Skeletal muscle cell (primary cell): ENCODE measurements at regions not wholly inside any gene's neighbourhood (a gene's known extent, or its start where the extent isn't known, plus 50 kb on each side); places are given as distances from the start of the nearest gene placed in this dataset.
A peak's percentile ranks its signal among the peaks of the same experiment; 100 is the strongest.
"Not testable (repeated sequence)": the region's sequence is repeated elsewhere in the genome, so short reads cannot be mapped to it uniquely, and the experiment has no call there.

Experiments used
- DNase-seq: peaks from one replicate; pipeline ENCODE4 v3.0.0-alpha.2; 2010; ENCODE audit warnings: low read depth
- H3K4me3 ChIP-seq: 2 replicates; pipeline ENCODE4 v1.5.1; 2011; ENCODE audit warnings: low read depth, mild to moderate bottlenecking, control low read depth, low read length, moderate library complexity

DNA sequence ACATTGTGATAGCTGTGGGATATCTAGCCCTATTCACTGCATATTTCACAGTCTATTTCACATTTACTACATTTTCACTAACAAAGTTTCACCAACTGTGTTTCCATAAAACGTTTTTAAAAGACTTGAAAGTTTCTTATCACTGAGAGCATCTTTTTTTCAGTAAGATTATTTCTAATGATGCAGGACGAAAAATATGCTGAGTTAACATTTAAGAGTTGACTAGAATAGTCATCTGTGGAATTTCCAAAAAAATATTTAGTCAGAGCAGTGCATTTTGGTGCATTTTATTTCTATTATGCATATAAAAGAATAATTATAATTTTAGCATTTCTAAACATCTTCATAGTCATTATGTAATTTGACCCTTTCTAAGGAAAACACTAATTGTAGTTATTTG is 143.8 kb upstream of the CLEC14A start:
- no peak overlapping the region for H3K4me3 ChIP-seq
- DNase-seq, result no peak

DNA sequence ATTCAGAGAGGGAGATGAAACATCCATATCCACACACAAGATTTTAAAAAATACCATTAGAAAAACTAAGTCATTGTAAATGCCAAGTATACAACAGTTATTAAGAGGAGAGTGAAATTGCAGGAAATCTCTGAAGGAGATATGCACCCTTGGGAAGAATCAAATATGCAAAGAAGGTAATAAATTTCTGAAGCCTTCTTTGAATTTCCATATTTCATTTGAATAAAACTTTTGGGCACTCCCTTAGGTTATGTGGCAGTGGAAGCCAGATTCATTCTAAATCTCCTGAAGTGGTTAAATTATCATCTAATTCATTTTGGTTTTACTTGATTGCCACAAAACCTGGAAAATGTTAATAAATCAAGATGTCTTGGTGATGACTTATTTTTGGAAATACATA is 138.9 kb upstream of the CLEC14A start:
- H3K4me3 ChIP-seq, result no peak overlapping the region
- no peak for DNase-seq

DNA sequence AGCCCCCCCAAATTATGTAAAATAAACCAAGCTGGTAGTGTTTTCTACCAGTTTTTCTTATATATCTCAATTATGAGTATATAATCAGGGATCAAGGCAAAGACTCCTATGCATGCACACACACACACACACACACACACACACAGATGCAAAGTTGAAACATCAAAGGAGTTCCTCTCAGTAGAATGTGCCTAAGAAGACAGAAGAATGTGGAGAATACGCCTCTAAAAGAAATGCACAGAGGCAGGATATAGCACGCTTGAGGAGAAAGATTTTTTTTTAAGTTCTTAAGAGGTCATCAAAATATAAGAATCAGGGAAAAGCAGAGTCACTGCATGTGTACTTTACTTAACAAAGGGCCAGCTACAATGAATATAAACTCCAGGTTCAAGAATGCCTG is 138.2 kb upstream of the CLEC14A start:
- no peak overlapping the region for H3K4me3 ChIP-seq
- DNase-seq, result no peak

DNA sequence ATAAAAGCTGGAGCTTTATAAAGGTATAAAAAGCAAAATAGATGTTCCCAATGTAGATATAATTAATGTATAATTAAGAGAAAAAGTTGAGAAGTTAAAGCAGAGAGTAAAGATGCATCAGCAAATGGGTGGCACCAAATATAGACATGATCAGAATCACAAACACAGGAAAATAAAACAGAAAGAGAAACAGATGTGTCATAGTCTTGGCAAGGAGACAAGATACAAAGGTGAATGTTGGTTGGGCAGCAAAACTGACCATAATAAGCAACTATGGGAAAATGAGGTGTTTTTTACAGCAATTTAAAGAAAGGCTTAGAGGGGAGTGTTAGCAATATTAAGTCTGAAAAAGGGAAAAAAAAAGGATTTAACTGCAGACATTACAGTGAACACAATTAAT is 135.4 kb upstream of the CLEC14A start:
- H3K4me3 ChIP-seq, result no peak overlapping the region

DNA sequence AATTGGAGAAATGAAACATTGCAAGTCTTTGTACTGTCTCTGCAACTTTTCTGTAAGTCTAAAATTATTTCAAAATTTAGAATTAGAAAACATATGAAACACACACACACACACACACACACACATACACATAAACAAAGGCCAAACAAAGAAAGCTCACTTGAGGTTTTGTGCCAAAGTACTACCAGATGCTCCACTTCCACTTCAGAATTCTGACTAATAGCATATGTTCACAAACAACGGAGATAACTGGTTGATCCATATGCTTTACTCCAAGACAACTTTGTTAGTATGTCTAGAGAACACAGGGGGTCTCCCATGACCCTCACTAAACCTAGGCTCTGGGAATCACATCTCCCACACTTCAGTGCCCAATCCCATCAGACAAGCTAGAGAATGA is 133.8 kb upstream of the CLEC14A start:
- no peak for DNase-seq
- no peak overlapping the region for H3K4me3 ChIP-seq

More for the DNA sequence above, 135.4 kb upstream of the CLEC14A start:
- DNase-seq, result peak; percentile 47

DNA sequence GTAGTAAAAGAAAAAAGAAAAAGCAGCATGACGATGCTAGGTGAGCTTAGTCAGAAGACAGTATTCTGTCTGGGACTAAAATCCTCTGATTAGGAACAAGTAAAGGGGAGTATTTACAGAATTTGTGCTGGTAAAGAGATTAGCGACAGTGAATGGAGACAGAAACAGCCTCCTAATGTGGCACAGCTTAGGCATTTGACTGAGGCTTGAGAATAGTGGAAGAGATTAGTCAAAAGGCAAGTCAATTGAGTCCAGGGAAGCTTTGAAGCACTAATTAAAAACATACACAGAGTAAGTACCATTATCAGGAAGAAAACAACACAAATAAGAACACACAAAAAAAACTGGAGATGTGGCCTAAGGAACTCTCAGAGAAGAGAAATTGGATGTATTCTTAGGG is 131.9 kb upstream of the CLEC14A start:
- DNase-seq, result no peak
- H3K4me3 ChIP-seq, result no peak overlapping the region

DNA sequence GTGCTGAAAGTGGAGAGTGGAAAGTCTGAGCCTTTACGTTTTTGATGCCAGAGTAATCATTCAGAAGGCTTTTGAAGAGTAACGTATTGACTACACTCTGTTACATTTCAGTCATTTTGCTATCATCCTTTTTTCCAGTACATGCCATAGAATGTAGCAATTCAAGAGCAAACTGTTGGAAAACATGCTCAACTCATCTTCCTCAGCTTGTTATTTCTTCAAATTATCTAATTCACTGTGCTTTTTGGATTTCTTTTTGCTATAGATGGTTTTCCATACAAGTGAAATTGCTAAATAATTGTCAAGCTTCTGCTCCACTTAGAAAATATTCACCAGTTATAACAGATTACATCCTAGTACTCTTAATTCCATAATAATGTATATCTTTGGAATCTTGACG is 129.9 kb upstream of the CLEC14A start:
- no peak overlapping the region for H3K4me3 ChIP-seq
- DNase-seq, result no peak

DNA sequence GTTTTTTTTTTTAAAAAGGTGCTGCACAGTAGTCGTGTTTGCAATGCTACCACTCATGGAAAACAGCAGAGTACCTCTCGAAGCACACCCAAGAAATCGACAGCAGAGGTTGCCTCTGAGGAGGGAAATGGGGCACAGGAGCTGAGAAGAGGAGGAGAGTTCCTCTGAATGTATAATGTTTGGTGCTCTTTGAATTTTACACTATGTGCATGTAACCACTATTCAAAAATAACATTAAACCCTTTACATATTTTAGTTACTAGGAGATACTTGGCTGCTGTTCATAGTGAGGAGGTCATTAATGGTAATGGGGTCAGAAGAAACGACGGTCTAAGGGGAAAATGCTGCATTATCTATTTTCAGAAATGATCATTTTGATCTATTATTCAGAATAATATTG is 129.4 kb upstream of the CLEC14A start:
- no peak for DNase-seq
- no peak overlapping the region for H3K4me3 ChIP-seq

DNA sequence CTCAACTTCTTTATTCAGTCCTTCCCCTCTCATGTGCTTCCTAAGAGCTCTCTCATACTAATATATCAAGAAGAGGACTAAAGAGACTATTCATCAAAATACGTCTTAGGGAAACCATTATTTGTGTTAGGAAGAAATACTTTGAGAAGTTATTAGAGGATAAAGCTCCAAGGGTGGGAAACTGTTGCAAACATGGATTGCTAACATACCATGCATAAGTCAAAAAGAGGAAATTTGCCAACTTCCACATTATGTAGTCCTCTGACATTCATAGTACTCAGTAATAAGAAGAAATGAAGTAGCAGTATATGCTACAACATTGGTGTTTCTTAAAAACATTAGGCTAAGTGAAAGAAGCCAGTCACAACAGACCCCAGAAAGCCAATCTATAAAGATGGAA is 128.8 kb upstream of the CLEC14A start:
- DNase-seq, result no peak
- no peak overlapping the region for H3K4me3 ChIP-seq

DNA sequence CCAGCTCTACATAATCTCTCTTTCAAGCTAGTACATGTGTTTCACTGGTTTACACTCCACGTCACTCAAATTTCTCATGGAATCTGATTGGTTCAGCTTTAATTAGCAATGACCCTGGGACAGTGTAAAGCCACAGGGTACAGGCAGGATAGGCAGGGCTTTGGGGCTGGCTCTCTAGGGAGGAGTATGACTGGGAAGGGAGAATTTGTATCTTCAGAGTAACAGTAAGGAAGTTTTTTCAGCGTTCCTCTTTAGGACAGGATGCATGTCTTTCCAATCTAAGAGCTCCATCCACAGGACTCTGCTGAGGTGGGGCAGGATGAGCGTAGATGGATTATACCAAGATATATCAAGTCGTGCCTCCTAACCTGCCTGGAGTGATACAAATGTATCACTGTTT is 112.0 kb upstream of the CLEC14A start:
- no peak overlapping the region for H3K4me3 ChIP-seq
- no peak for DNase-seq

DNA sequence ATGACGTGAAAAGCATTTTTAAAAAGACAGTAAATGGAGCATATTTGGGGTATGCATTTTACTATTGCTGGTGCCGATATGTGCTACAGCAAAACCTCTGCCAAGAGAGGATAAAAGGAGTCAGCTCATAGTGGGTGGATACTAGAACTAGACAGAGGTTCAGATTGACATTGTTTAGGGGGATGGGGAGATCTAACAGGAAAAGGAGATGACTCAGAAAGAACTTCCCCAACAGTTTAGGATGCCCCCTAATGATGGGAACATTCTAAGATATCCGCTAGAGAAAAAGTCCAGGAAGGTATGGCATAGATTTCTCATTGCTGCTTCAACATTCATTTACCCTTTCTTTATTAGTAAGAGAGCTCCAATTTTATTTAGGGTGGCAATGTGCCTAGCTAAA is 110.5 kb upstream of the CLEC14A start:
- H3K4me3 ChIP-seq, result no peak overlapping the region
- DNase-seq, result no peak

DNA sequence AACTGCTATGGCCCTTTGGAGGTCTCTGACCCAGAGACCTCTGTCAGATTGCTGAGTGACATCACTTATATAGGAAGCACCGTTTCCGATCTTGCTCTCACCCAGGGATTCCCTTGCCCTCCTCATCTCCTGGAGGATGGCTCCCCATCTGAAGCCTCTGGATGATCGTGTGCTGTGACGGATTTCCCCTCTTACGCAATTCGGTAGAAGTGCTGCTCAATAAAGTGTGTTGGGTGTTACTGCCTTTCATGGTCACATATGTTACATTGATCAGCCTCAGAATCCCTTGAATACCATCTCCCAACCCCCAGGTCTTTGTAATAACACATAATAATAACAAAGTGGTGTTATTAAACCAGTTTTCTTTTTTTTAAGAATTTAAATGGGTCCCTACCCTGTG is 107.3 kb upstream of the CLEC14A start:
- no peak for DNase-seq
- H3K4me3 ChIP-seq, result no peak overlapping the region

DNA sequence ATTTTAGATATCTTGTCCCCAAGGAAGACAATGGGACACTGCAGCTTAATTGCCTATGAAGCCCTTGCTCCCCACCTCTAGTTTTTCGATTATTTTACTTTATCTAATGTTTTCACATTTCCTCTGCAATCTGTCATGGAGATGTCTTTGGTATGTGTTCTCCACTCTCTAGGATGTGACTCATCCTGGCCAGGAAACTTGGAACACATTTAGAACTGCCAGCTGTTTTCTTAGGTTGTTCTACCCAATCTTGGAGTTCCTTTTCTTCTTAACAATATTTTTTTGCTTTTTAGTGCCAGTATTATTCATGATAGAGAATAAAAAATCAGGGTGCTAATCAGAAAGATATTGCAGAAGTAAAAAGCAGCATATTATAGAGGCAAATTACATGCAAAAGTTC is 101.7 kb upstream of the CLEC14A start:
- no peak overlapping the region for H3K4me3 ChIP-seq
- peak; percentile 75 for DNase-seq

DNA sequence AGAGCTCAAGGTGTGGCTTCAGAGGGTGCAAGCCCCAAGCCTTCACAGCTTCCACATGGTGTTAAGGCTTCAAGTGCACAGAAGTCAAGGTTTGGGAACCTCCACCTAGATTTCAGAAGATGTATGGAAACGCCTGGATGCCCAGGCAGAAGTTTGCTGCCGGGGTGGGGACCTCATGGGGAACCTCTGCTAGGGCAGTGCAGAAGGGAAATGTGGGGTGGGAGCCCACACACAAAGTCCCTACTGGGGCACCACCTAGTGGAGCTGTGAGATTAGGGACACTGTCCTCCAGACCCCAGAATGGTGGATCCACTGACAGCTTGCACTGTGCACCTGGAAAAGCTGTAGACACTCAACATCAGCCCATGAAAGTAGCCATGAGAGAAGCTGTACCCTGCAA is 99.6 kb upstream of the CLEC14A start:
- not testable (repeated sequence) for DNase-seq

DNA sequence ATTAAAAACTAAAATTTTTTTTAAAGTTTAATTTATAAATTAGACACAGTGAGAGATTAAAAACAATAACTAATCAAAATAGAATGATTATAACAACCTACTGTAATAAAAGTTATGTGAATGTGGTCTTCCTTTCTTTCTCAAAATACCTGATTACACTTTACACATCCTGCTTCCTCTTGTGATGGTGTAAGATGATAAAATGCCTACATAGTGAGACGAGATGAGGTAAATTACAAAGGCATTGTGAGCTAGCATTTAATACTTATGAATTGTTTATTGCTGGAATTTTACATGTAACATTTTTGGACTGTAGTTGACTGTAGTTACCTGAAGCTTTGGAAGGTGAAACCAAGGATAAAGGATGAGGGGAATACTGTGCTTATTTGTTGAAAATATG is 94.2 kb upstream of the CLEC14A start:
- H3K4me3 ChIP-seq, result no peak overlapping the region
- no peak for DNase-seq

More for the DNA sequence above, 99.6 kb upstream of the CLEC14A start:
- not testable (repeated sequence) for H3K4me3 ChIP-seq

DNA sequence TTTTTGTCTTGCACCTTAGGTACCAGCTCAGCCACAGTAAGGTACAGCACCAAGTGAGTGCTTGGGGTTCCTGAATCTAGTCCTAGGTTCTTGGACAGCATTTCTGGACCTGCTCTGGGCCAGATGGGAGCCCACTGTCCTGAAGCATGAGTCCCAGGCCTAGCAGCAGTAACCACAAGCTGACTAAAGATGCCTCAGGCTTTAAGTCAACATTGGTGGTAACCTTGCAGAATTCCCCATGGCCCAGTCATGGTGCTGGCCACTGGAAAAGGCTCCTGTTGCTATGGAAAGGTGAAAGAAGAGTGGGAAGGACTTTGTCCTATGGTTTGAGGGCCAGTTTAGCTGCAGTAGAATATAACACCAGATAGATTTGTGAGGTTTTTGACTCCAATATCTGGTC is 86.9 kb upstream of the CLEC14A start:
- no peak overlapping the region for H3K4me3 ChIP-seq
- DNase-seq, result peak; percentile 73

DNA sequence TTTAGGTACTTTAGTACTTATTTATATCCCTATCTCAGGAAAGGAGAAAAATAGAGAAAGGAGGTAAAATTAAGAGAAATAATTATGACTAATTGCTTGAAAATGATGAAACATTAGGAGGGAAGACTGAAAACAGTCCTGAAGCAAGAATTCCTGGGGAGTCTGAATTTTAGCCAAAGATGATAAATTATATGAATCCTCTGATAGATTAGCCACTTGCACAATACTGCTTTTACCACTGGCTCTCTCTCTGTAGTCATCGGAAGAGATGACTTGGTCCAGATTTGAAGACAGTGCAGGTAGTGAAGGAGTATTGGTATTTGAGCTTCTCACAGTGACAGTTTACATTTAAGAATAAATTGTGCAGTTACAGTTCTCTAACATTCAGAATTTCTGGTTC is 83.8 kb upstream of the CLEC14A start:
- H3K4me3 ChIP-seq, result no peak overlapping the region
- peak; percentile 69 for DNase-seq

DNA sequence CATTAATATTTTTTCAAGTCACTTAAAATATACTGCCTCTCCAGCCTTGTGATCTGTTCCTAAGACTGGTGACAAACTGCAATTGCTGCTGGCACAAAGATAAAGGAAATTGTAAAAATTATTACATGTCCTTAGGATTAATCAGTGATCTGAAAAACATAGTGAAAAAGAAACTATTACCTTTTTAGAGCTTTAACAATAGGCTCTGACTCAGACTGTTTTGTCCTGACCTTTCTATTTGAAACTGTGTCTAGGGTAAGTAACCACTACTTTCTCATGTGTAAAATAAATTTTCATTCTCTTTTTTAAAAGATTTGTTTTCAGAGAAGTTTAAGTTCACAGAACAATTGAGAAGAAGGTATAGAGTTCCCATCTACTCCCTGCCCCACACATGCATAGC is 80.4 kb upstream of the CLEC14A start:
- no peak overlapping the region for H3K4me3 ChIP-seq
- DNase-seq, result no peak

DNA sequence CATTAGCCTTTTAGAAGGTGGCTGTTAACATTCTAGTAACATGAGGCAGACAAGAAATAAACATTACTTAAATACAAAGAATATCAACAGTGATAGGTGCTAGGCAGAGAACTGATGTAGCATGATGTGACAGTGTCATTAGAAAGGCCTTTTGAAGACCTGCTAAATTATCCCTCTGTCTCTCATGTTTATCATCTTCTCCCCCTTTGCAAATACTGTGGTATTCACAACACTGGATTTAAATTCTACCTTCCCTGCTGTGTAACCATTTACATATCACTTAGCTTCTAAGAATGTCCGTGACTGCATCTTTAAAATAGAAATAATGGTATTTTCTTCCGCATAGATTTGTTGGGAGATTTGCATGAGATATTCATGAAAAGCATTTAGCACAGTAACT is 74.4 kb upstream of the CLEC14A start:
- no peak for DNase-seq
- no peak overlapping the region for H3K4me3 ChIP-seq

DNA sequence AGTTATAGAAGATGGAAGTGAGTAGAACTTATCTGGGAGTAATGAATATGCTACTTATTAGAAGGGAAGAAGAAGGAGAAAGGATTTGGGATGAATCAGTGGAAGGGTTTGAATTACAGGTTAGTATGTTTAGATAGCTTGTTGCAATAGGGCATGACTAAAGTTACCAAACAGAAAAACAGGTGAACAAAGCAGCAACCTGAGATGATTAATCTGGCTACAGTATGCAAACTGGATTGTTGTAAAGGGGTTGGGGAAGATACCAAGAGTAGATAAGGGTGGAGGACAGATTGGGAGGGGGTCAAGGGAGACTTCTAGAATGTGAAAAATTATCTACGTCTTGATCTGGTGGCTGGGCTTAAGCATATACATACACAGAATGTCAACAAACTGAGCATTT is 73.4 kb upstream of the CLEC14A start:
- no peak for DNase-seq
- no peak overlapping the region for H3K4me3 ChIP-seq

DNA sequence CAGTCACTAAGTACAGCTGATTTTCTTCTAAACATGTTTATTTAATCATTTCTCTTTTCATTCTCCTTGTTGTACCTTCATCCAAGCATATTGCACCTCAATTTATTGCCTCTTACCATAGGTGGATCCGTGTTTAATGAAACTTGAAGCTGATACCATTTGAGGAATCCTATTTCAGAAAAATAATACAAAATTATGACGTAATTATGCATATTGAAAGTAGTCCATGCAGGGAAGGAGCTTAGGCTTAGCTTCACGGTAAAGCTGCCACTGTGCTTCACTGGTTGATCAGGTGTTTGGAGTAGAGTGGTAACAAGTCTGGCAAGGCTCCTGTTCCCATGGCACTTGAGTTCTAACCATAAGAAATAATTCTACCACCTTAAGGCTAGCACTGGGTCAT is 61.0 kb upstream of the CLEC14A start:
- H3K4me3 ChIP-seq, result no peak overlapping the region
- DNase-seq, result no peak

DNA sequence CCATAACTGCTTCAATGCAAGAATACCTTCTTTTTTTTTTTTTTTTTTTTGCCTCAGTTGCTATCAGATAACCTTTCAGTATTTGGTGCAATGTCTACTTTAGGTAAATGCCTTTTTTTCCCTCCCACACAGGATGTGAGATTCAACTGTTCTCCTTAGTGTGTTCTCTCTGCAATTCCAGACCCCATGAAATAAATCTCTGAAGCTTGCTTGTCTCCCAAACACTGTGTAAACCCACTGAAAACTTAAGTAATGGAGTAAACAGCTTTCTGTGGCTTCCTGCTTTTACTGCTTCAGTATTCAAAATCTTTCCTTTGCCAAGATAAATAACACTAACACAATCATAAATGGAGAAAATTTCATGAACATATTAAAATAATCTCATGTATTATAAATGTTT is 55.8 kb upstream of the CLEC14A start:
- no peak overlapping the region for H3K4me3 ChIP-seq
- no peak for DNase-seq
